ENCODE measurements at regions not wholly inside any gene's neighbourhood (a gene's known extent, or its start where the extent isn't known, plus 50 kb on each side); places are given as distances from the start of the nearest gene placed in this dataset.

DNA sequence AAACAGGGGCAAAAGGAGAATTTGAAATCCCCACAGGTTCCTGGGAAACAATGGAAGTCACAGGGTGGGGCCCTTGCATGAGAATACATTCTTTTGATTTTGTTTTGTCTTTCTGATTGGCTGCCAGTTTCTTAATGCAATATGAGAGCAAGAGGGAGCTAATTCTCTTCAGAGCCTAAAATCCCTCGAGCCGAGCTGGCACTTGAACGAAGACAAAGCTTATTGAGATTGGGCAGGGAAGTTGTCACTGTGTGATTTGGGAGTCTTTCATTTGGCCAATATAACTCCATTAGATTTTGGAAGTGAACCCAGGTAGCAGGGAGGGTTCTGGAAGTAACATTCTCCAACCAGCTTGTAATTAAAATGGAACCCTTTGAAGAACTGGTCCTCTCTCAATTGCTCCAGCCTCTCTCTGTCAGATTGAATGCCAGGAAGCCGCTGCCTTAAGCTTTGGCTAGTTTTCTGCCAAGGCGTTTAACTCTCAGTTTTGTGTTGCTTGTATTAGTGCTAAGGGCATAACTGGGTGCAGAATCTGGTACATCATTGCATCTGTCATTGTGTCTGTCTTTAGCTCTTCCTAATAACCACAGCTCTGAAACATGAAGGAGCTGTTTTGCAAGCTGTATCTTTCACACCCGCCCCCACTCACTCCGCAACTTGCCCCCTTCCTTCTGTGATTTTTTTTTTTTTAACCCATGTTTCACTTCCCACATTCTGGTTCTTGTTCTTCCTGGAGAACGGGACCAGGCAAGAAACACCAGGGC lies 272.0 kb downstream of the MAF start:
- H4K20me1 ChIP-seq (replicated peaks; ENCODE audit: insufficient read depth) = no peaks in the 10 kb centered on the region
- H2AFZ ChIP-seq = 0 out of 2 replicates have a peak overlapping the region, but pooled peaks have one; percentile 0
- peak overlapping the region; percentile 59 for H3K4me2 ChIP-seq
- ATAC-seq (peak; percentile 89), DNase-seq (ENCODE audit: low spot score) (peak; percentile 69)
- Mint-ChIP-seq H3K27me3 (ENCODE audit: insufficient read depth, low read depth, poor library complexity) (peaks cover 7% of the 10 kb centered on the region), H3K27ac (no peak overlapping the region), H3K9me3 (no peaks in the 10 kb centered on the region), H3K36me3 (ENCODE audit: low read depth) (no peaks in the 10 kb centered on the region), H3K4me1 (peaks cover 35% of the 10 kb centered on the region), H3K4me3 (no peak overlapping the region)
- no peaks in the 10 kb centered on the region for H3K9me2 ChIP-seq (ENCODE audit: insufficient read depth)
- no peaks in the 10 kb centered on the region for H3K36me3 ChIP-seq (ENCODE audit: insufficient read depth)
- no peaks in the 10 kb centered on the region for H3K27me3 ChIP-seq (ENCODE audit: insufficient read depth)
- H3K79me2 ChIP-seq (replicated peaks; ENCODE audit: insufficient read depth) = no peaks in the 10 kb centered on the region
- no peak overlapping the region; the same call in 1 of the 2 replicates for H3K27ac ChIP-seq (ENCODE audit: low read depth)
- TF ChIP-seq NANOG (IDR thresholded peaks at IDR 0.05; ENCODE audit: borderline replicate concordance) = peak; percentile 20; the same call in 1 of the 2 replicates
- TF ChIP-seq REST (IDR thresholded peaks at IDR 0.05; ENCODE audit: unreplicated experiment) = no peak
- H3K4me3 ChIP-seq = 0 out of 2 replicates have a peak overlapping the region, but pooled peaks have one; percentile 1
- H3K4me1 ChIP-seq (ENCODE audit: insufficient read depth) = peaks cover 42% of the 10 kb centered on the region
- H3F3A ChIP-seq (replicated peaks; ENCODE audit: low read depth) = no peaks in the 10 kb centered on the region; the same call in 1 of the 2 replicates

DNA sequence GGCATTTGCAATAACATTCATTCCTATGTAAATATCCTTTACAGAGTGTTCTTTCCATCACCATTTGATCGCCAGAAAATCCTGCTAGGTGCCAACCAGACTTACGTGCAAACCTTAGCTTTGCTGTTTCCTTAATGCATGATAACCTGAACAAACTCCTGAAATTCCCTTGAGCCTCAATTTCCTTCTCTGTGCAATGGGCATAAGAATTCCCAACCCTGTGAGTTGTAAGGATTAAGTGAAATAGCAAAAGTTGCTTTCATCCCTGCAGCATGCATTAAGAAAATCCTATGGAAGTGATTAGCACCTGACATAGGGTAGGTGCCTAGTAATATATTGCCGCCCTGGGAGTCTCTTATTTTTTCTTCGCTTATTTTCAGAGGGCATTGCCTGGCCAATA lies 272.7 kb downstream of the MAF start:
- no peaks in the 10 kb centered on the region for H3K36me3 Mint-ChIP-seq (ENCODE audit: low read depth)
- TF ChIP-seq POLR2AphosphoS5 (IDR thresholded peaks at IDR 0.05; ENCODE audit: low read depth) (no peak), EZH2 (IDR thresholded peaks at IDR 0.05; ENCODE audit: low read depth, unreplicated experiment) (no peak), ZNF114 (CRISPR knock-in tag; IDR thresholded peaks at IDR 0.05) (no peak), ZNF331 (CRISPR knock-in tag; IDR thresholded peaks at IDR 0.05; ENCODE audit: low read depth) (no peak)
- TF ChIP-seq, protein P1, sequence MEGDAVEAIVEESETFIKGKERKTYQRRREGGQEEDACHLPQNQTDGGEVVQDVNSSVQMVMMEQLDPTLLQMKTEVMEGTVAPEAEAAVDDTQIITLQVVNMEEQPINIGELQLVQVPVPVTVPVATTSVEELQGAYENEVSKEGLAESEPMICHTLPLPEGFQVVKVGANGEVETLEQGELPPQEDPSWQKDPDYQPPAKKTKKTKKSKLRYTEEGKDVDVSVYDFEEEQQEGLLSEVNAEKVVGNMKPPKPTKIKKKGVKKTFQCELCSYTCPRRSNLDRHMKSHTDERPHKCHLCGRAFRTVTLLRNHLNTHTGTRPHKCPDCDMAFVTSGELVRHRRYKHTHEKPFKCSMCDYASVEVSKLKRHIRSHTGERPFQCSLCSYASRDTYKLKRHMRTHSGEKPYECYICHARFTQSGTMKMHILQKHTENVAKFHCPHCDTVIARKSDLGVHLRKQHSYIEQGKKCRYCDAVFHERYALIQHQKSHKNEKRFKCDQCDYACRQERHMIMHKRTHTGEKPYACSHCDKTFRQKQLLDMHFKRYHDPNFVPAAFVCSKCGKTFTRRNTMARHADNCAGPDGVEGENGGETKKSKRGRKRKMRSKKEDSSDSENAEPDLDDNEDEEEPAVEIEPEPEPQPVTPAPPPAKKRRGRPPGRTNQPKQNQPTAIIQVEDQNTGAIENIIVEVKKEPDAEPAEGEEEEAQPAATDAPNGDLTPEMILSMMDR (conservative IDR thresholded peaks at IDR 0.05; ENCODE audit: low read depth in 2 of 2) = no peak
- TF ChIP-seq, protein P2, sequence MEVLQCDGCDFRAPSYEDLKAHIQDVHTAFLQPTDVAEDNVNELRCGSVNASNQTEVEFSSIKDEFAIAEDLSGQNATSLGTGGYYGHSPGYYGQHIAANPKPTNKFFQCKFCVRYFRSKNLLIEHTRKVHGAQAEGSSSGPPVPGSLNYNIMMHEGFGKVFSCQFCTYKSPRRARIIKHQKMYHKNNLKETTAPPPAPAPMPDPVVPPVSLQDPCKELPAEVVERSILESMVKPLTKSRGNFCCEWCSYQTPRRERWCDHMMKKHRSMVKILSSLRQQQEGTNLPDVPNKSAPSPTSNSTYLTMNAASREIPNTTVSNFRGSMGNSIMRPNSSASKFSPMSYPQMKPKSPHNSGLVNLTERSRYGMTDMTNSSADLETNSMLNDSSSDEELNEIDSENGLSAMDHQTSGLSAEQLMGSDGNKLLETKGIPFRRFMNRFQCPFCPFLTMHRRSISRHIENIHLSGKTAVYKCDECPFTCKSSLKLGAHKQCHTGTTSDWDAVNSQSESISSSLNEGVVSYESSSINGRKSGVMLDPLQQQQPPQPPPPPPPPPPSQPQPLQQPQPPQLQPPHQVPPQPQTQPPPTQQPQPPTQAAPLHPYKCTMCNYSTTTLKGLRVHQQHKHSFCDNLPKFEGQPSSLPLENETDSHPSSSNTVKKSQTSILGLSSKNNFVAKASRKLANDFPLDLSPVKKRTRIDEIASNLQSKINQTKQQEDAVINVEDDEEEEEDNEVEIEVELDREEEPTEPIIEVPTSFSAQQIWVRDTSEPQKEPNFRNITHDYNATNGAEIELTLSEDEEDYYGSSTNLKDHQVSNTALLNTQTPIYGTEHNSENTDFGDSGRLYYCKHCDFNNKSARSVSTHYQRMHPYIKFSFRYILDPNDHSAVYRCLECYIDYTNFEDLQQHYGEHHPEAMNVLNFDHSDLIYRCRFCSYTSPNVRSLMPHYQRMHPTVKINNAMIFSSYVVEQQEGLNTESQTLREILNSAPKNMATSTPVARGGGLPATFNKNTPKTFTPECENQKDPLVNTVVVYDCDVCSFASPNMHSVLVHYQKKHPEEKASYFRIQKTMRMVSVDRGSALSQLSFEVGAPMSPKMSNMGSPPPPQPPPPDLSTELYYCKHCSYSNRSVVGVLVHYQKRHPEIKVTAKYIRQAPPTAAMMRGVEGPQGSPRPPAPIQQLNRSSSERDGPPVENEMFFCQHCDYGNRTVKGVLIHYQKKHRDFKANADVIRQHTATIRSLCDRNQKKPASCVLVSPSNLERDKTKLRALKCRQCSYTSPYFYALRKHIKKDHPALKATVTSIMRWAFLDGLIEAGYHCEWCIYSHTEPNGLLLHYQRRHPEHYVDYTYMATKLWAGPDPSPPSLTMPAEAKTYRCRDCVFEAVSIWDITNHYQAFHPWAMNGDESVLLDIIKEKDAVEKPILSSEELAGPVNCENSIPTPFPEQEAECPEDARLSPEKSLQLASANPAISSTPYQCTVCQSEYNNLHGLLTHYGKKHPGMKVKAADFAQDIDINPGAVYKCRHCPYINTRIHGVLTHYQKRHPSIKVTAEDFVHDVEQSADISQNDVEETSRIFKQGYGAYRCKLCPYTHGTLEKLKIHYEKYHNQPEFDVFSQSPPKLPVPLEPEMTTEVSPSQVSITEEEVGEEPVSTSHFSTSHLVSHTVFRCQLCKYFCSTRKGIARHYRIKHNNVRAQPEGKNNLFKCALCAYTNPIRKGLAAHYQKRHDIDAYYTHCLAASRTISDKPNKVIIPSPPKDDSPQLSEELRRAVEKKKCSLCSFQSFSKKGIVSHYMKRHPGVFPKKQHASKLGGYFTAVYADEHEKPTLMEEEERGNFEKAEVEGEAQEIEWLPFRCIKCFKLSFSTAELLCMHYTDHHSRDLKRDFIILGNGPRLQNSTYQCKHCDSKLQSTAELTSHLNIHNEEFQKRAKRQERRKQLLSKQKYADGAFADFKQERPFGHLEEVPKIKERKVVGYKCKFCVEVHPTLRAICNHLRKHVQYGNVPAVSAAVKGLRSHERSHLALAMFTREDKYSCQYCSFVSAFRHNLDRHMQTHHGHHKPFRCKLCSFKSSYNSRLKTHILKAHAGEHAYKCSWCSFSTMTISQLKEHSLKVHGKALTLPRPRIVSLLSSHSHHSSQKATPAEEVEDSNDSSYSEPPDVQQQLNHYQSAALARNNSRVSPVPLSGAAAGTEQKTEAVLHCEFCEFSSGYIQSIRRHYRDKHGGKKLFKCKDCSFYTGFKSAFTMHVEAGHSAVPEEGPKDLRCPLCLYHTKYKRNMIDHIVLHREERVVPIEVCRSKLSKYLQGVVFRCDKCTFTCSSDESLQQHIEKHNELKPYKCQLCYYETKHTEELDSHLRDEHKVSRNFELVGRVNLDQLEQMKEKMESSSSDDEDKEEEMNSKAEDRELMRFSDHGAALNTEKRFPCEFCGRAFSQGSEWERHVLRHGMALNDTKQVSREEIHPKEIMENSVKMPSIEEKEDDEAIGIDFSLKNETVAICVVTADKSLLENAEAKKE (CRISPR knock-in tag; IDR thresholded peaks at IDR 0.05) = no peak

More for the DNA sequence above, 272.7 kb downstream of the MAF start:
- H3K4me3 Mint-ChIP-seq = no peak overlapping the region
- H3K27me3 Mint-ChIP-seq (ENCODE audit: insufficient read depth, low read depth, poor library complexity) = peaks cover 7% of the 10 kb centered on the region
- Histone ChIP-seq H3K9me2 (ENCODE audit: insufficient read depth) (no peaks in the 10 kb centered on the region), H3K4me3 (peak overlapping the region; percentile 1; the same call in 1 of the 2 replicates), H3K27ac (ENCODE audit: low read depth) (no peak overlapping the region; the same call in 1 of the 2 replicates), H3K27me3 (ENCODE audit: insufficient read depth) (no peaks in the 10 kb centered on the region), H2AFZ (no peak overlapping the region), H4K20me1 (replicated peaks; ENCODE audit: insufficient read depth) (no peaks in the 10 kb centered on the region), H3K4me2 (peak overlapping the region; percentile 59), H3K4me1 (ENCODE audit: insufficient read depth) (peaks cover 42% of the 10 kb centered on the region), H3K79me2 (replicated peaks; ENCODE audit: insufficient read depth) (no peaks in the 10 kb centered on the region), H3F3A (replicated peaks; ENCODE audit: low read depth) (no peaks in the 10 kb centered on the region; the same call in 1 of the 2 replicates), H3K36me3 (ENCODE audit: insufficient read depth) (no peaks in the 10 kb centered on the region)
- DNase-seq (ENCODE audit: low spot score) = no peak
- H3K27ac Mint-ChIP-seq = no peak overlapping the region
- no peaks in the 10 kb centered on the region for H3K9me3 Mint-ChIP-seq
- peaks cover 35% of the 10 kb centered on the region for H3K4me1 Mint-ChIP-seq
- ATAC-seq = peak; percentile 20; the same call in 2 of the 3 replicates
